ENCODE measurements at regions not wholly inside any gene's neighbourhood (a gene's known extent, or its start where the extent isn't known, plus 50 kb on each side); places are given as distances from the start of the nearest gene placed in this dataset.
"Not testable (repeated sequence)": the region's sequence is repeated elsewhere in the genome, so short reads cannot be mapped to it uniquely, and the experiment has no call there.

DNA sequence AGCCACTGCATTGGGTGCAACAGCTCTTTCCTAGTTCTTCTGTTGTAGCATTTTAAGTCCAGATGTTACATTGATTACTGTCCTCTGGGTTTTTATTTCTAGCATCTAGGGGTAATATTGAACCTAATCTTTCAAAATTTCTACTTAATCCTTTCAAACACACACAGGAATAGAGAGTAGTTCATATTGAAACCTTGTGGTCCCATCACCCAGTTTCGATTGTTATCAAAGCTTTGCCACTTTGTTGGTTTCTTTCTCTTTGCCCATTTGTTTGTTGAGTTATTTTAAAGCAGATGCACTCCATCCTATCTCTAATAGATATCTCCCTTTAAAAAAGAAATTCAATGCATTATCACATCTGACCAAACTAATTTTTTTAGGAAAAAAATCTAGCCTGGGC, 422.9 kb upstream of the AMELY start:
- H3K27me3 ChIP-seq = no peaks in the 10 kb centered on the region
- H3K9me3 ChIP-seq (replicated peaks) = no peaks in the 10 kb centered on the region
- H3K4me3 ChIP-seq = no peak overlapping the region
- DNase-seq = no peak
- H3K36me3 ChIP-seq = no peaks in the 10 kb centered on the region
- H3K27ac ChIP-seq = no peak overlapping the region
- no peaks in the 10 kb centered on the region for H3K4me1 ChIP-seq

DNA sequence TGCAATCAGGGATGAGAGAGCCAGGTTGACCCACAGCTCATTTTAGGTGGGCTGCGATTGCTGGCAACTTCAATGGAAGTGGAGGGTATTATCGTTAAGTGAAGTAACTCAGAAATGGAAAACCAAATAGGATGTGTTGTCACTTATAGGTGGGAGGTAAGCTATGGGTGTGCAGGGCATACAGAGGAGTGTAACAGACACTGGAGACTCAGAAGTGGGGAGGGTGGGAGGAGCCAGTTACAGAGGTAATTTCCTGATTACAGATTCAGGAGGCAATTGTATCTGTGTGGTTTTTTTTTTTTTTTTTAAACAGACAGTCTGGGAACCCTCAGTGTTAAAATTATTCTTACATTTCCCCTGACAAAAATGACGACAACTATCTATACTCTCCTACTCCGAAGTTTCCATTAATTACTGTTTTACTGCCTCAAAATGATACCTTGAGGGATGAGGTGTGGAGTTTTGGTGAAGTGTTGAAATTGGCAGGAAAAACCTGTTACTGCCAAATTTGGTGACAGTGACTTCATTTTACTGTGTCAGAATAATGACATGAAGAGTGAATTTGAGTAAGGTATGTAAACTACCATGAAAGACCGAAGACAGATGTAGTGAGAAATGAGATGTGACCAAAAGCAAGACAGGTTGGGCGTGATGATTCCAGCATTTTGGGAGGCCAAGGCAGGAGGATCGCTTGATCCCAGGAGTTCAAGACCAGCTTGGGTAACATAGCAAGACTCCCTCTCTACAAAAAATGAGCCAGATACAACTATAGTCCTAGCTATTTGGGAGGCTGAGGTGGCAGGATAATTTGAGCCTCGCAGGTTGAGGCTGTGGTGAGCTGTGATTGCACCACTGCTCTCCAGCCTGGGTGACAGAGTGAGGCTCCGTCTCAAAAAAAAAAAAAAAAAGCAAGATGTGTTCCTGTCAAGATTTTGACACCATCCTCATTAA, 415.0 kb upstream of the AMELY start:
- DNase-seq = no peak
- Histone ChIP-seq H3K9me3 (replicated peaks) (no peaks in the 10 kb centered on the region), H3K4me3 (no peak overlapping the region), H3K36me3 (no peaks in the 10 kb centered on the region), H3K4me1 (no peaks in the 10 kb centered on the region), H3K27ac (no peak overlapping the region), H3K27me3 (no peaks in the 10 kb centered on the region)

DNA sequence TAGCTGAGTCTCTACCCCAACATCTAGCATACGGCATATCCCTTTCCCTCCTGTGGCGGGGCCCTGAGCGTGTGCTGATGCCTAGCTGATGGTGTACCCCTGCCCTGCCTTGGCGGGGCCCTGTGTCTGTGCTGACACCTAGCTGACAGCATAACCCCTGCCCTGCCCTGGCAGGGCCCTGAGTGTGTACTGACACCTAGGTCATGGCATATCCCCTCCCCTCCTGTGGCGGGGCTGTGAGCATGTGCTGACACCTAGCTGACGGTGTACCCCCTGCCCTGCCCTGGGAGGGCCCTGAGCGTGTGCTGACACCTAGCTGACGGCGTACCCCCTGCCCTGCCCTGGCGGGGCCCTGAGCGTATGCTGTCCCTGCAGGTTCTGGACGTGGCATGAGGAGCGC, 414.0 kb upstream of the AMELY start:
- DNase-seq = no peak
- Histone ChIP-seq H3K4me3 (no peak overlapping the region), H3K27me3 (no peaks in the 10 kb centered on the region), H3K9me3 (replicated peaks) (no peaks in the 10 kb centered on the region), H3K4me1 (no peaks in the 10 kb centered on the region), H3K36me3 (no peaks in the 10 kb centered on the region), H3K27ac (no peak overlapping the region)

DNA sequence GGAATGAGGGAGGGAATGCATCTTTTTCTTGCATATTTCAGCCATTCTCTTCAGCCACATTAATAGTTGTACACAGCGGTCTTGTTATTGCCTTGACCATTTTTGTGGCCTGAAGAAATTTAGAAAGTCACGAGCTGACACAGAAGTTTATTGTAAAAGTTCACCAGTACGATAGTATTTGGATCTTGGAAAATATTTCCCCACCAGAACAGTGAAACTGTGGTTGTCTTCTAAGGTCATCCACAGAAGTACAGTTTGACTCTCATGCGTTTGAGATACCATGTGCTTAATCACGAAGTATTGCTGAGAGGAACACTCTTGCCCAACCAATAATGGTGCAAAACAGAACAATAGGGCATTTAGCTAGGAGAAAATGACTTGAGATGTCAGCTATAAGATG, 409.2 kb upstream of the AMELY start:
- no peaks in the 10 kb centered on the region for H3K27me3 ChIP-seq
- DNase-seq = no peak
- H3K4me1 ChIP-seq = no peaks in the 10 kb centered on the region
- no peaks in the 10 kb centered on the region for H3K36me3 ChIP-seq
- H3K4me3 ChIP-seq = no peak overlapping the region
- no peaks in the 10 kb centered on the region for H3K9me3 ChIP-seq (replicated peaks)
- no peak overlapping the region for H3K27ac ChIP-seq

DNA sequence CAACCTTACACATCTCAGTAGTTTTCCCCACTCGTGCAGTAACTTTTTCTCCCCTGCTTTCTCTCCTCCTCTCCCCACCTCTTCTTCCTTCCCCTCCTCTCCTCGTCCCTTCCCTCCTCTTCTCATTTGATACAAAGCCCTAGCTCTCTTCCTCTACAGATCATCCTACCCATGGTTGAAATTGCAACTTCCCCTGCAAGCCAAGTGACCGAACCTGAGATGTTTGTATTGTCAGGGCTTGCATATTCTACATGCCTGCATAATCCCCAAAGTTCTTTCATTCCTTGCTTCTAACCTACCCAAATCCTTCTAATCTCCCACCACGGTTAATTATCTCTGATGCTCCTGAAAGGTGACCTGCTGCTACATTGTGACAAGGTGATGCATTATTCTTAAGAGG, 408.6 kb upstream of the AMELY start:
- H3K36me3 ChIP-seq; H3K27ac ChIP-seq; H3K4me1 ChIP-seq; H3K27me3 ChIP-seq; DNase-seq; H3K9me3 ChIP-seq (replicated peaks); H3K4me3 ChIP-seq: not testable (repeated sequence)

DNA sequence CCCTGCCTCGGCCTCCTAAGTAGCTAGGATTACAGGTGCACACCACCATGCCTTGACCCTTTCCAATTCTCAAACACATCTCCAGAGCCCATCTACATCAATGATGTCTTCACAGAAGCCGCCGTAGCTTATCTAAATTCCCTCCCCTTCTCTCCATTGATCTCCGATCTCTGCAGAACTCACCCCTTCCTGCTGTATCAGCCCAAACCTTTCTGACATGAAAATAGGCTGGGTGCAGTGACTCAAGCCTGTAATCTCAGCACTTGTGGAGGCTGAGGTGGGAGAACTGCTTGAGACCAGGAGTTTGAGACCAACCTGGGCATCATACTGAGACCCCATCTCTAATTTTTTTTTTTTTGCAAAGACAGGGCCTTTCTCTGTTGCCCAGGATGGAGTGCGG, 406.6 kb upstream of the AMELY start:
- H3K4me1 ChIP-seq = no peaks in the 10 kb centered on the region
- H3K4me3 ChIP-seq = no peak overlapping the region
- H3K27ac ChIP-seq = no peak overlapping the region
- no peaks in the 10 kb centered on the region for H3K36me3 ChIP-seq
- no peaks in the 10 kb centered on the region for H3K27me3 ChIP-seq
- H3K9me3 ChIP-seq (replicated peaks) = no peaks in the 10 kb centered on the region
- DNase-seq = no peak

DNA sequence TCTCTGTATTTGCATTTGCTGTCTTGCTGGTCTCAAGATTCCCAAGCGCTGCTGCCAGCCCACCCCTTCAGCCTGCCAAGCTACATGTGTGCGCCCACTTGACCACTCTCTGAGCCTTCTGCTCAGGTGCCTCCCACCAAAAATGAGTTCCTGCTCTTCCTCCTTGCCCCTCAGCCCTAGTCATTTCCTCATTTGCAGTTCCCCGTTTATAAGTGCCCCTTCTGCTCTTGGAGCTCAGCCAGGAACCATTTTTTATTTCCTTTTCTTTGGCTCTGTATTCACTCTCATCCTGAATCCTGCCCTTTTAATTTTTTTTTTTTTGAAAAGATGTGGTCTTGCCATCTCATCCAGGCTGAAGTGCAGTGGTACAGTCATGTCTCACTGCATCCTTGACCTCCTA, 406.0 kb upstream of the AMELY start:
- no peaks in the 10 kb centered on the region for H3K9me3 ChIP-seq (replicated peaks)
- H3K27me3 ChIP-seq = no peaks in the 10 kb centered on the region
- no peak overlapping the region for H3K27ac ChIP-seq
- H3K36me3 ChIP-seq = no peaks in the 10 kb centered on the region
- DNase-seq = no peak
- H3K4me3 ChIP-seq = no peak overlapping the region
- H3K4me1 ChIP-seq = no peaks in the 10 kb centered on the region

DNA sequence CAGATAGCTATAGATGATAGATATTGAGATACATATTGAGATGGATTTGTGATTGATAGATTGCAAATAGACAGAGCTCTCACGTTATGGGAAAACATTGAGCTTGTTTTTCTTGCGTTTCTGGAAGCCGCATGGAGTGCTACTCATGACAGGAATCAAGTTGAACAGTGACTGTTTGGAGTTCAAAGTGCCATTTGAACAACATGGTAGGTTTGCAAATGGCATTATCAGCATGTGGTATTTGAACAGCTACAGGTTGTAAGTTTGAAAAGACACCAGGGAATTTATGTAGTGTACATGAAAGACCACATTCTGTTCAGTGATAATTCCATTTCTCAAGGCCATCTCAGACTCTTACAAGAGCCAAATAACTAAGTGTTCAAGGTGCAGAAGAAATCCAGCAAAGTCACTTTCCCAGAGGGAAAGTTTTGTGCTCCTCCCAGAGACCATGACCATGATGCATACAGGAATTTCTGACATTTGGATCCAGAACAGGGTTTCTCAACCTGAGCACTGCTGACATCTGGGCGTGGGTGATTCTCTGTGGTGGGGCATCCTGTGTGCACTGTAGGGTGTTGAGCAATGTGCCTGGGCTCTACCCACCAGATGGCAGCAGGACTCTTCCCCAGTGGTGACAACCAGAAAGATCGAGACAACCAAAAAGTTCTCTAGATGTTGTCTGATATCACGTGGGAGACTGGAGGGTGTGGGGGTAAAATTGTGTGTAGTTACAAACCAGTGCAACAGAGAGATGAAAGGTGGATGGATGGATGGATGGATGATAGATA, 399.1 kb upstream of the AMELY start:
- DNase-seq = no peak
- no peaks in the 10 kb centered on the region for H3K27me3 ChIP-seq
- no peaks in the 10 kb centered on the region for H3K4me1 ChIP-seq
- no peaks in the 10 kb centered on the region for H3K9me3 ChIP-seq (replicated peaks)
- H3K36me3 ChIP-seq = no peaks in the 10 kb centered on the region
- no peak overlapping the region for H3K27ac ChIP-seq
- H3K4me3 ChIP-seq = no peak overlapping the region

DNA sequence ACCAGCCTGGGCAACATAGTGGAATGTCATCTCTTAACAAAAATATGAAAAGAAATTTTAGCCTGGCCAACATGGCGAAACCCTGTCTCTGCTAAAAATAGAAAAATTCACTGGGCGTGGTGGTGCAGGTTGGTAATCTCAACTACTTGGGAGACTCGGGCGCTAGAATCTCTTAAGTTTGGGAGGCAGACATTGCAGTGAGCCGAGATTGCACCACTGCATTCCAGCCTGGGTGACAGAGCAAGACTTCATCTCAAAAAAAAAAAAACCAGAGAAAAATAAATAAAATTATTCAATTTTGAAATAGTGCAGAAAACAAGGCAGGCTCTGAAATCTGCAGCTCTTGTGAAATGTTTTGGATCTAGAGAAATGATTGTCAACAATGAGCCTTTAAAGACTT, 397.3 kb upstream of the AMELY start:
- Histone ChIP-seq H3K27me3 (no peaks in the 10 kb centered on the region), H3K4me1 (no peaks in the 10 kb centered on the region), H3K27ac (no peak overlapping the region), H3K4me3 (no peak overlapping the region), H3K36me3 (no peaks in the 10 kb centered on the region), H3K9me3 (replicated peaks) (no peaks in the 10 kb centered on the region)
- DNase-seq = no peak

DNA sequence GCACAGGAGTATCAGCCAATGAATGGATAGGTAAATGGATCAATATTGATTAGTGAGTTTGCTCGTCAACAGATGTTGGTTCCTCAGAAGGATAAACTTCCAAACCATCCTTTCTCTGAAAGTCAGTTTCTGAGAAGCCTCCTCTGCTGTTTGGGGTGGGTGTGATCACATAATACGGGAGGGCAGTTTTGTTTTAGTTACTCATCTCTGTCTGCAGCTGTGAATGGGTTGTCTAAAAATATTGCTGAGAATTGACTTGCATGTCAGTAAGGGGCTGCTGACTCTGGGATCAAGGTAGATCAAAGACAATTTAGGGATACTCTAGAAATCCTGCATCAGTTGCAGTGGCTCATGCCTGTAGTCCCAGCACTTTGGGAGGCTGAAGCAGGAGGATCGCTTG, 390.8 kb upstream of the AMELY start:
- H3K4me1 ChIP-seq = no peaks in the 10 kb centered on the region
- H3K27ac ChIP-seq = no peak overlapping the region
- no peaks in the 10 kb centered on the region for H3K9me3 ChIP-seq (replicated peaks)
- no peak for DNase-seq
- H3K27me3 ChIP-seq = no peaks in the 10 kb centered on the region
- H3K36me3 ChIP-seq = no peaks in the 10 kb centered on the region
- H3K4me3 ChIP-seq = no peak overlapping the region

DNA sequence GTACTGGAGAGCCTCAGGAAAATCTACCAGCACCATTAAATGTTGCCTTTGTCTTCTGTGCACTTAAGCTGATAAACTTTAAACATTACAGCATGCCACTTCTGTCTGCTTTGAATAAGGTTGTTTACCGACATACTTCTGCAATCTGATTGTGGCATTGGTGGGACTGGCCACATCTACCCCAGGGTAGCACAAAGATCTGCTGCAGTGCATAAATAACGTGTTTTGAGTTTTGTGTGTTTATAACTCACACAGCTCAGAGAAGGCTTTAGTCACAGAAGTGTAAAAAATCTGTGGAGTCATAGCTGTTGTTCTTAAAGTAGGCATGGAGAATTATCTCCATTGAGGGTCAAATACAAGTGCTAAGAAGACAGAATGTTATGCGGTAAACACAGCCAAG, 388.4 kb upstream of the AMELY start:
- Histone ChIP-seq H3K4me1 (no peaks in the 10 kb centered on the region), H3K27me3 (no peaks in the 10 kb centered on the region), H3K9me3 (replicated peaks) (no peaks in the 10 kb centered on the region), H3K27ac (no peak overlapping the region), H3K36me3 (no peaks in the 10 kb centered on the region), H3K4me3 (no peak overlapping the region)
- DNase-seq = no peak

DNA sequence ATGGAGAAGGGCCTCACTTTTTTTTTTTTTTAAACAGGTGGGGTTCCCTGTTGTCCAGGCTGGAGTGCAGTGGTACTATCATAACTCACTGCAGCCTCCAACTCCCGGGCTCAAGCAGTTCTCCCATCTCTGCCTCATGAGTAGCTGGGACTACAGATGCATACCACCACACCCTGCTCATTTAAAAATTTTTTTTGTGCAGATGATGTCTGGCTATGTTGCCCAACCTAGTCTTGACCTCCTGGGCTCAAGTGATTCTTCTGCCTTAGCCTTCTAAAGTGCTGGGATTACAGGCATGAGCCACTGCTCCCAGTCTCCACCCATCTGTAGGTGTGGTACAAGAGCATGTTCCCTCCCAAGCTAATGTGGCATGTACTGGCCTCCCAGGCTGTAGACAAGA, 380.6 kb upstream of the AMELY start:
- no peaks in the 10 kb centered on the region for H3K9me3 ChIP-seq (replicated peaks)
- no peaks in the 10 kb centered on the region for H3K36me3 ChIP-seq
- no peaks in the 10 kb centered on the region for H3K4me1 ChIP-seq
- no peak for DNase-seq
- no peak overlapping the region for H3K27ac ChIP-seq
- no peaks in the 10 kb centered on the region for H3K27me3 ChIP-seq
- H3K4me3 ChIP-seq = no peak overlapping the region

DNA sequence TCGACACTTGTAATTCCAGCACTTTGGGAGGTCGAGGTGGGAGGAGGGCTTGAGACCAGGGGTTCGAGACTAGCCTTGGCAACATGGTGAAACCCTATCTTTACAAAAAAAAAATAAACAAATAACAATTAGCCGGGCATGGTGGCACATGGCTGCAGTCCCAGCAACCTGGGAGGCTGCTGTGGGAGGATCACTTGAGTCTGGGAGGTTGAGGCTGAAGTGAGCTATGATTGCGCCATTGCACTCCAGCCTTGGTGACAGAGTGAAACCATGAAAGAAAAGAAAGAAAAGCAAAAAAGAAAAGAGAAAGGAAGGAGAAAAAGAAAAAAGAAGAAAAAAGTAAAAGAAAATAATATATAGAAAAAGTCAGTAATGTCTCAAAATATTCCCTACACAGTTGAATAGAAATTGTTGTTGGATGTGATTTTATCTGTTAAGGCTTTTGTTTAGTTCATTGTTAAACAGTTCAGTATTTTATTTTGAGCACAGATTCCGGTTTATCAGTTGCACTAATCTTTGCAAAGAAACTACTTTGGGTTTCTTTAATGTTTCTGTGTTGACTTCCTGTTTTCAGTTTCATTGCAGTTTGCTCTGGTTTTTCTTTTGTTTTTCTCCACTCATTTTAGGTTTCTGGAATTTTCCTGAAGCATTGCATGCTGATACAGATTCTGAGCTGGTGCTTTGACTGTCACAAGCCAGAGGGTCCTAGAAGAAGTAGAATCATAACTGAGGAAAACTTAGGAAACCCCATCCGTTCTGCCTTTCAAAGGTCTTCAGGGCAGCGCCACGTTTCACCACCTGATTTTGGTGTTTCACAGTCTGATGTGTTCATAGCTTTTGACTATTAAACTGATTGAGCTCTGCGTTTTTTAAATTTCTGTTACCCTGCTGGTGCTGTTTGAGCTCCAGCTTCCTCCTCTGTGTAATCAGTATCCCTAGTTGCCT, 378.6 kb upstream of the AMELY start:
- no peaks in the 10 kb centered on the region for H3K27me3 ChIP-seq
- H3K4me3 ChIP-seq = no peak overlapping the region
- H3K27ac ChIP-seq = no peak overlapping the region
- no peaks in the 10 kb centered on the region for H3K36me3 ChIP-seq
- no peaks in the 10 kb centered on the region for H3K4me1 ChIP-seq
- DNase-seq = no peak
- no peaks in the 10 kb centered on the region for H3K9me3 ChIP-seq (replicated peaks)

DNA sequence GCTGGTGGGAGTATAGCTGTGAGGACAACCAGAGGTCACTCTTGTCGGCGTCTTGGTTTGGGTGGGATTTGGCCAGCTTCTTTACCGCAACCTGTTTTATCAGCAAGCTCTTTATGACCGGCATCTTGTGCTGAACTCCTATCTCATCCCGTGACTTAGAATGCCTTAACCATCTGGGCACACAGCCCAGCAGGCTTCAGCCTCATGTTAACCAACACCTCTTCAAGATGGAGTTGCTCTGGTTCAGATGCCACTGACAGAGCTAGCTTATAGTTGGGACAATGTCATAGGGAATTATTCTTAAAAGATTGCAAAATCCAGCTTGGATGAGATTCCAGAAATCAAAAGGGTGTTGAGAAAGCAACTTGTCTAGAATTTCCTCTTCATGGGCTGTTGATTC, 377.1 kb upstream of the AMELY start:
- no peak overlapping the region for H3K27ac ChIP-seq
- no peaks in the 10 kb centered on the region for H3K27me3 ChIP-seq
- DNase-seq = no peak
- H3K9me3 ChIP-seq (replicated peaks) = no peaks in the 10 kb centered on the region
- H3K4me1 ChIP-seq = no peaks in the 10 kb centered on the region
- no peaks in the 10 kb centered on the region for H3K36me3 ChIP-seq
- no peak overlapping the region for H3K4me3 ChIP-seq

DNA sequence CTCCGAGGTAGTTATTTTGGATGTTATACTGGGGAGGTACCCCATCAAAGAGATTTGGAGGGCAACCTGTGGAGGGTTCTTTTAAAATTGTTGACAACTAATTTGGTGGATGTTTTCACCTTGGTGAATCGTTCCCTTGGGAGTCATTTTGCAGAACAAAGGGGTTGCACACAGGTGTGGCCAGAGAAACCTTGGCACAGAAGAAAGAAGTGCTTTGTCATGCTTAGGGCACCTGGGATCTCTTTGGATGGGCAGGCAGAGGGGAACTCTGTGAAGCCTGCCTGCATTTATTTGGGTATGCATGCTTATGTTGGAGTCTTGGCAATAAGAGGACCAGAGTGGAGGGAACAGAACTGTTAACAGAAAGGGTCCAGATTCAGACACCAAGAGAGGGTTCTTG, 376.4 kb upstream of the AMELY start:
- H3K9me3 ChIP-seq (replicated peaks); H3K4me1 ChIP-seq; DNase-seq; H3K27ac ChIP-seq; H3K36me3 ChIP-seq; H3K27me3 ChIP-seq; H3K4me3 ChIP-seq: not testable (repeated sequence)
